Tibial nerve (tissue), 4 donors: ENCODE measurements at regions not wholly inside any gene's neighbourhood (a gene's known extent, or its start where the extent isn't known, plus 50 kb on each side); places are given as distances from the start of the nearest gene placed in this dataset.

Experiments
- EP300 ChIP-seq, 2 donors: sonication (generic); formaldehyde crosslinking; IDR thresholded peaks; one replicate each; pipeline ENCODE4 v1.6.1; 2017; ENCODE audit warnings: antibody characterized with exemption in 2 of 2, mild to moderate bottlenecking in 1 of 2
- POLR2A ChIP-seq, 2 donors: fragments of 450-650 bp; IDR thresholded peaks; one replicate each; pipeline ENCODE4 v1.6.1; 2017; ENCODE audit warnings: antibody characterized with exemption in 2 of 2, mild to moderate bottlenecking in 2 of 2, moderate library complexity in 2 of 2
- TF ChIP-seq, protein P1 (sequence below), 5 experiments: fragments of 200-600 bp in 3 of 5; fragments of 450-650 bp in 2 of 5; sonication (generic) in 3 of 5; IDR thresholded peaks; one replicate each; pipeline ENCODE4 v1.5.1; 2016 to 2019; ENCODE audit warnings: antibody characterized with exemption in 5 of 5, mild to moderate bottlenecking in 3 of 5, moderate library complexity in 2 of 5

DNA sequence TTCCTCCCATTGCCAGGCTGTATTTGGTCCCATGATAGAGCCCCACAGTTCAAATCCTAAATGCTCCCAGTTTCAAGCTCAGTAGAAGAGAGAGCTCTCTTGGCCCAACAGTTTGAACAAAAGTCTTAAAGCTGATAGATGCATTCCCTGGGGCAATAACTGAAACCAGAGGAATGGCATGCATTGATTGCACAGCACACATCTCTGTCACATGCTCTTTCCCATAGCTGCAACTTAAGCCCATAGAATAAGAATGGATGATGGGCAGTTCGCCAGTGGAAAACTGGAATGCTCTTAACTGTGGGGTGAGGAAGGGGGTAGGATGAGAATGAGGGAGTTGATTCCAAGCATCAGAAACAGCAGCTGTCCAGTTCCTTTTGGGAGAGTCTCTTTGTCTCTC is 1942.4 kb upstream of the WWC1 start:
- TF ChIP-seq, protein P1, sequence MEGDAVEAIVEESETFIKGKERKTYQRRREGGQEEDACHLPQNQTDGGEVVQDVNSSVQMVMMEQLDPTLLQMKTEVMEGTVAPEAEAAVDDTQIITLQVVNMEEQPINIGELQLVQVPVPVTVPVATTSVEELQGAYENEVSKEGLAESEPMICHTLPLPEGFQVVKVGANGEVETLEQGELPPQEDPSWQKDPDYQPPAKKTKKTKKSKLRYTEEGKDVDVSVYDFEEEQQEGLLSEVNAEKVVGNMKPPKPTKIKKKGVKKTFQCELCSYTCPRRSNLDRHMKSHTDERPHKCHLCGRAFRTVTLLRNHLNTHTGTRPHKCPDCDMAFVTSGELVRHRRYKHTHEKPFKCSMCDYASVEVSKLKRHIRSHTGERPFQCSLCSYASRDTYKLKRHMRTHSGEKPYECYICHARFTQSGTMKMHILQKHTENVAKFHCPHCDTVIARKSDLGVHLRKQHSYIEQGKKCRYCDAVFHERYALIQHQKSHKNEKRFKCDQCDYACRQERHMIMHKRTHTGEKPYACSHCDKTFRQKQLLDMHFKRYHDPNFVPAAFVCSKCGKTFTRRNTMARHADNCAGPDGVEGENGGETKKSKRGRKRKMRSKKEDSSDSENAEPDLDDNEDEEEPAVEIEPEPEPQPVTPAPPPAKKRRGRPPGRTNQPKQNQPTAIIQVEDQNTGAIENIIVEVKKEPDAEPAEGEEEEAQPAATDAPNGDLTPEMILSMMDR (IDR thresholded peaks at IDR 0.05) = no peak
- TF ChIP-seq POLR2A (IDR thresholded peaks at IDR 0.05) = no peak
- no peak for TF ChIP-seq EP300 (IDR thresholded peaks at IDR 0.05)
